HG02763 (cell line): ENCODE measurements at regions not wholly inside any gene's neighbourhood (a gene's known extent, or its start where the extent isn't known, plus 50 kb on each side); places are given as distances from the start of the nearest gene placed in this dataset.

Experiments
- ATAC-seq: cut with Tn5 transposase; IDR thresholded peaks from one replicate; pipeline ENCODE4 v1.9.1; 2021; ENCODE audit warnings: mild to moderate bottlenecking, moderate library complexity; ENCODE audit not compliant: unreplicated experiment

DNA sequence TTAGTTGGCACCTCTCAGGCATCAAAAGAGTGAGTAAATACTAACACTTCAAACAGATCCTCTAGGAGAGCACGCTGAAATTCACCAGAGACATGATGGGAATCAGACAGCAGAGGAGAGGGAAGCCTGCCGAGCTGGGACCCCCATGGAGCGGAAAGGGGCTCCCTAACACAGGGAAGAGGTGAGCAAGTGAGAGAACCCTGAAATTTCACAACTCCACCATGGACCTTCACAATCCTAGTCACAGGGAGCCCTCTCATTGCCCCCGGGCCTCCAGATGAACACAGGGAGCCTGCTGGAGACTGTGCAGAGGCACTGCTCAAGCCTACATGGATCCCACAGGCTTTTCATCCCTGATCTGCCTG is 59.2 kb upstream of the ANTXRL start:
- no peak for ATAC-seq

DNA sequence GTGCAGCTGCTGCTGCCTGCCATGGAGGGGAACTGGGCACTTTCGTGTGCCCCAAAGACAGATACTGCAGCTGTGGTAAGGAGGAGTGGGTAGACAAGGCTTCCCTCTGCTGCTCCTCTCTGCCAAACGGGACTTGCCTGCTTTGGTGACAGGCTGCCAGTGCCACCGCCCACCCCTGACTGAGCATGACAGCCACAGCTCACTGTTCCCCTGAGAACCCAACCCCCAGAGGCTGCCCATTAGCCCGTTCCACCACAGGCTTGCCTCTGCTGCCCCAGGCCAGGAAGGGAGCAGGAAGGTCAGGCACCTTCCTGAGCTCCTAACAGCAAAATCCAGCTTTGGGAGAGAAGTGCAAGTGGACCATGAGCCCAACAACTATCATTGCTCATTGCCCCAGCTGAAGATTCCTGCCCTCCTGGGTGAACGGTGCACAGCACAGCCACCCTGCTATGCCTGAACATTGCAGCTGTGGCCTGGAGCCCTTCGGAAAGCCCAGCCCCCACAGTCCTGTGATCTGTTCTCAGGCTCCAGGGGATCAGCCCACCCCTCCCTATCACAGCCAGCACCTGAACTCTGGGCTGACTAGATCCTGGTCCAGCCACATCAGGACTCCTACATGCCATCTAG is 58.7 kb upstream of the ANTXRL start:
- ATAC-seq: no peak

DNA sequence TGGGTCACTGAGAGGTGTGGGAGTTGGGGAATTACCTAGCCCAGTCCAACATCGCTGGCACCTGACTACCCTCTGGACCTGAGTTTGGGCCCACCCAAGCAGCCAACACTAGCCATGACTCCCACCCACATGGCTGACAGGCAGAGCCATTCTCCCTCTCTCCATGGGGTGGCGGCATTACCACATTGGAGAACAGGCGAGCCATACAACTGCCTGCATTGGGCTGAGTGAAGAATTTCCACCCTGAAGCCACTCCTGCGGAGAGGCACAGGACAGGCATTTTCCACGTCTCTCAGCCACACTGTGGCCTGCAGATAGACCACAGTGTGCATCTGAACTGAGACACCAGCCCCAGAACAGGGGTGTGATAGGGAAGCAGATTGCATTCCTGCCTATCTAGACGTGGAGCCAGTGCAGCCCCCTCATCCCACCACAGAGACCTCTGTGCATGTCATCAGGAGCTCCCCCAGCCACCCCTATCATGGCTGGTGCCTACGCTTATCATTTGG is 58.2 kb upstream of the ANTXRL start:
- no peak for ATAC-seq

DNA sequence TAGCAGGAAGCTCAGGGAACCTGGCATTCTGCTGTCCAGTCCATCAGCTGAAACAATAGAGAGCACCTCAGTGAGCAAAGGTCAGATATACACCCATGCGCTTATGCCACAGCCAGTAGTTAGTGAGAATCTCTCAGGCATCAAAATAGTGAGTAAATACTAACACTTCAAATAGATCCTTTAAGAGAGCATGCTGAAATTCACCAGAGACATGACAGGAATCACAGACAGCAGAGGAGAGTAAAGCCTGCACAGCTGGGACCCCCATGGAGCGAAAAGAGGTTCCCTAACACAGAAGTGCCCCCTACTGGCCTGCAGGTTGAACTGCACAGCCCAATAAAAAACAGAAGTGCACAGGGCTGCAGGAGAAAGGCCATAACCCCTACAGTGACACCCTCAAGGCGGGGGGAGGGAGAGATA is 57.6 kb upstream of the ANTXRL start:
- no peak for ATAC-seq

DNA sequence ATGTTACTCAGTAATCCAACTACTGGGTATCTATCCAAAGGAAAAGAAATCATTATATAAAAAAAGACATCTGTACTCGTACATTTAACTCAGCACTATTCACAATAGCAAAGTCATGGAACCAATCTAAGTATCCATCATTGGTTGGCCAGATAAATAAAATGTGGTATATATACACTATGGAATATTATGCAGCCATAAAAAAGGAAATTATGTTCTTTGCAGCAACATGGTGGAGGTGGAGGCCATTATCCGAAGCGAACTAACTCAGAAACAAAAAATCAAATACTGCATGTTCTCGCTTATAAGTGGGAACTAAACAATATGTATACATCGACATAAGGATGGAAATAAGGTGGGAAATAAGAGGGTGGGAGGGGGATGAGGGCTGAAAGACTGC is 56.2 kb upstream of the ANTXRL start:
- no peak for ATAC-seq

DNA sequence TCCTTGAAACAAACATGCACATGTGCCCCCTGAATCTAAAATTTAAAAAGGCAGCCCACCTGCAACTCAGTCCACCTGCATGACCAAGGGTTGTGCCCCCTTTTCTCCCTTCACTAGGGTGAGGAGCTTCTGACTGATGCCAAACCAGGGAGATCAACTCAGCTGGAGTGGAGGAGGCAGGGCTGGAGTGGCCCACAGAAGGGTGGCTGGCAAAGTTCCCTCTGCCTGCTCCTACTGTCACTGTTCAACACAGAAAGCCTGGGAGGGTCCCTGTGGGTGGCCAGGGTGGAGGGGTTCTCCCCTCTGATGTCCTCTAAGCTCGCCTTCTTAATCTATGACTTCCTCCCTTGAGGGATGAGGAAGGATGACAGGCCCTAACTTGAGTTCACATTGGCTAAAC is 55.7 kb upstream of the ANTXRL start:
- ATAC-seq: no peak

DNA sequence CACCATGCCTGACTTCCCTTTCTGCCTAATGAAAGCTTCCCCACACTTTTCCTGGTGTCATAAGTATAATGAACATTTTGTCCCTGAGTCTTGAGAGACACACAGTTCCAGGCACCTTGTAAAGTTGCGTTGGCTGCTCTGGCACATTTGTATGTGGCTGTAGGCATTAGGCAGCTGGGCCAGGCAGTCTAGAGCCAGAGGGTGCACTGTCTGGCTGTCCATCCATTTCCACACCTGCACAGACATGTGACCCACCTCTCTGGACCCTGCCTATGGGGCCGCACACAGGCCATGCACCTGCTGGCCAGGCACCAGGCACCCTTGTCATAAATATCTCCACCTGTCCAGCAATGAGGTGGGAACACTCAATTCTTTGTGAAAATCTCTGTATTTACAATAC is 54.7 kb upstream of the ANTXRL start:
- no peak for ATAC-seq

DNA sequence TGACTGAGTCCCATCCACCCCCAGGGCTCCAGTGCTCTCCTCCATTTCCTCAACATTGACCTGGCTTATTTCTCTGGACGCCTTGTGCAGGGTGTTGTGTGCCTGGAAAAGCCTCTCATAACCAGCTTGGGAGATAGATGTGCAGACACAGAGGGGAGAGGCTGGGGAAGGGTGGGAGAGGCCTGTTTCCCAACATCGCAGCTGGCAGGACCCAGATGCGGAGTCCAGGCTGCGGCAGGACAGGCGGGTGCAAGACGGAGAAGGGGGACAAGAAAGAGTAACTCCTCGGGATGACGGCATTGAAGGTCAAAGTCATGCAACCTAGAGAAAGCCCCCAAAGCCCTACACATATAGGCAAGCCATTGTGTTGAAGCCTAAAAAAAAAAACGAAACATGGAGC is 54.1 kb upstream of the ANTXRL start:
- ATAC-seq: no peak

DNA sequence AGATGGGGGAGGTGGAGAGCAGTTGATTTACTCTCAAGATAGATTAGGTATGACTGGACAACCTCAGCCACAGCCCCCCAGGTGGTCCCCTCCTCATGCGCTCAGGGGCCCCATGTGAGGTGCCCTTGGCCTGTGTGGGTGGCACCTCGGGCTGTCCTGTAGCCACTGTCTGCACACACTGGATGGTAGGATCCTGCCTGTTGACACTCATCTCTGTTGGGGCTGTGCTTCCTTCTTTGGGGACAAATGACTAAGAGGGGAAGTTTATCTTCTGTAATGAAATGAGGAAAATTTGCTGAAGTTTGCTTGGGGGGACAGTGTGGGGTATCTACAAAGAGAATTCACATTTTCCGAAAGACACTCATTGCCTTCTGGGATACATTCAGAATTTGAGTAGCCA is 53.6 kb upstream of the ANTXRL start:
- ATAC-seq: no peak

DNA sequence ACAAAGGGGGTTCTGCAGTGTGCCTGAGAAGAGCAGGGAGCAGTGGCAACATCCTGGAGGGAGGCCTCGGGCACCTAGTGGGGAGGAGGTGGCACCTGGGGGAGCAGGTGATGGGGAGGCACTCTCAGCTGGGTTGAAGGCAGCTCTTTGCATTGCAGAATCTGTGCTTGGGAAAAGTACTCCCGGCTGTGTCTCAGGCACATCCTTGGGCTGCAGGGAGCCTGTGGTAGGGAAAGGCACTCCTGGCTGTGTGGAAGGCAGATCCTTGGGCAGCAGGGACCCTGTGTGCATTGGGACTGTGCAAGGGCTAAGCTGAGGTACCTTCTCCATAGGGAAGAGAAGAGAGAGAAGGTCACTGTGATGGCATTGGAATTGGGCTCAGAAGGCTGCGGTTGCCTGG is 52.8 kb upstream of the ANTXRL start:
- no peak for ATAC-seq

DNA sequence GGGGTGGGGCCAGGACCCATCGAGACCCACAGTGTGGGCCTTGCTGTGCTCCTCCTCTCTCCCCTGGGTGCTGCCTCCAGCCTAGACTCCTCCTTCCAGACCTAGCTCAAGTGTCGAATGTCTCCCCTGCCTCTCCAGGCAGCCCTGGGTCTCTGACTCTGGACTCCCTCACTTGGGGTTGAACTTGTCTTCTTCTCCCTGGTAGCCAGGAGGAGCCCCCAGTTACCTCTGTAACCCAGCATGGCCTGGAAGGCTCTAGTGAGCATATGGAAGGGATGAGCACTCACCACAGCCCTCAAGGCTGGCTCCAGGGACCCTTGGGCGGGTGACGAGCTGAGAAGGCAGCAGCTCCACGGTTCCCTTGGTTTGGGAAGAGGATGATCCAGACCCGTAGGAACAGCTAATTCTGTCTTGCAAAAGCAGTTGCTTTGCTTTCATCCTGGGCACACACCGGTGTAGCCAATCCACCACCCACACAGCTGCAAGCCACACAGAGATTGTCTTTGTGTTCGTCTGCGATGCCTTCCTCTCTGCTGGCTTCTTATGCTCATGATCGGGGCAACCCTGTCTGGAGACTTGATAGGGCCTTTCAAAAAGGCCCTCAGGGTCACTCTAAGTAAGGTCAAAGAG is 52.3 kb upstream of the ANTXRL start:
- no peak for ATAC-seq

DNA sequence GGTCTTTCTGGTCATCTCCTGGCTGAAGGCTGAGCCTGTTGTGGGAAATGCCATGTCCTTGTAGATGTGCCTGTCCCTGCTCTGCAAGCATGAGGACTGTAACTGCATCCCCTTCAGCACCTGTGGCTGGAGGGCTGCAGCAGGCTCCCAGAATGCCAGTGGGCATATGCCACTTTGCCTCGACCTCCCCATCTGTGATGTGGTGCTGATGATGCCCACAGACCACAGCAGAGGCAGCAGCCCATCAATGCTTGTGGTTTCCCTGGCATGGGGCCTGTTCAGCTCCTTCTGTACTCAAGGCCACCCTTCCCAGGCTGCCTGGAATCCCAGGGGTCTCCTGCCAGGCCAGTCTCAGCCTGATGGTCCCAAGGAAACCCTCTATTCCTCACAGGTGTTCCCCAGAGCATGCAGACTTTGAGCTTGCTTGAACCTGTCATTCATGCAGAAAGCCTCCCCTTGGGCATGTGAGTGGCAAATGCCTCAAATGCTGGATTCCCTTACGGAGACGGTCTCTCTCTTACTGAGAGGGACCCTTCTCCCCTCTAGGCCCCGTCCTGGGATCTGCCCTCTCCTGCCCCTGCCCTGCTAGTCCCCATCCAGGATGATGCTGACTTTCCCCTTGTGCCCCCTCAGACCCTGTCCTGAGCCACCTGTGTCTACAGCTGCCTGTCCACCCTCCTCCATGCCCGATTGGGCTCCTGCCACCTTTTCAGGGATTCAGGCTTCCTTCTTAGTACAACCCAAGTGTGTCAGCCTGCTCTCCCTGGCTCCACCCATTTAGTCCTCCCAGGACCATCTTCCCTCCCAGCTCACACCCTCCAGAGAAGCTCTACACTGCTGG is 50.9 kb upstream of the ANTXRL start:
- ATAC-seq: no peak

DNA sequence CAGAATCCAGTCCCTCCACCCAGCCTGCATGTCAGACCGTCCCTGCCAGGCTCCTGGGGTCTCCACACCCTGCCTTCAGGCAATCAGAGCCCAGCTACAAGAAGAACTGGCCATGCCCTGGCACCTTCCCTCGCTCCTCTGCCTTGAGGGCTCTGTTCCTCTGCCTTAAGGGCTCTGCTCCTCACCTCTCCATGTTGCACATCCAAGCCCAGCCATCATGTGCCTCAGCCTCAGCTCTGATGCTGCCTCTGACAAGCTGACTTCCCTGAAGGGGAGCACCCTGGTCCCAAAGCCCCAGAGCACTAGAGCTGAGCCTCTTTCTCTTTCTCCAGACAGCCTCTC is 50.3 kb upstream of the ANTXRL start:
- no peak for ATAC-seq

DNA sequence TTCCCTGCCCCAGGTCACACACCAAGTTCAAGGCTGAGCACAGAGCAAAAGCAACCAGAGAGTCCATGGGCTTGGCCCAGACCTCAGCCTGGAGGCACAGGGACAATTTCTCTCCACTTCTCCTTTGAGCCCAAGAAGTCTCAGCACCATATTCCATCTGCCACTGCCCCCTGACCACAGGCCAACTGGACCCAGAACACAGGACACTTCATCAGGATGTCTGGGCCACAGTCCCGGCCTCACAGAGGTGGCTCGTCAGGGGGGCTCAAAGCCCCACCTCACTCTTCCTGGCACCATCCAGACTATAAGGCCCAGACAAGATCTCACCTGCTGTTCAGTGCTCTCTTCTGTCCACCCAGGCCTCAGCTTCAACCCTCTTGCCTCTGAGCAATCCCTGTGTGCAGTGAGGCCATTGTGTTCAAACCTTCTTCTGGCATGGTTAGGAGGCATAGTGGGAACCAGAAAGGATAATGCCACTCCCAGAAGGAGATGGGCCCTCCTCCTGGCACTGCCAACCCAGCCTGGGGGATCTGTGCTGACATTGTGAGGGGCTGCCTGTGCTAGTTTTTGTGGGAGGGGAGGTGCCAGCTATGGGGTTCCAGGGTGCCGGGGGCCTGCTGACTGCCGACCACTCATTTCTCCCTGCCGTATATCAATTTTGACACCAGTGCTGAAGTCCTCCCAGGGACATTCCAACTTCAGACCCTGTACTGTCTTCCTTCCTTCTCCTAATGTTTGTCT is 49.7 kb upstream of the ANTXRL start:
- no peak for ATAC-seq
